ENCODE measurements at regions not wholly inside any gene's neighbourhood (a gene's known extent, or its start where the extent isn't known, plus 50 kb on each side); places are given as distances from the start of the nearest gene placed in this dataset.

- TF ChIP-seq CTCF (IDR thresholded peaks at IDR 0.05) (no peak), BHLHE40 (IDR thresholded peaks at IDR 0.05; ENCODE audit: low read depth, low read length) (no peak)
Observed at GRCh38 chr5:76016258-76016657, 66.9 kb upstream of the SV2C start.
